Sigmoid colon (tissue), 6 donors: ENCODE measurements at regions not wholly inside any gene's neighbourhood (a gene's known extent, or its start where the extent isn't known, plus 50 kb on each side); places are given as distances from the start of the nearest gene placed in this dataset.

ENCODE experiments used
- DNase-seq: peaks from one replicate; pipeline ENCODE4 v3.0.0-alpha.2; 2019
- H3K27ac ChIP-seq, 4 donors: fragments of 200-600 bp; sonication (generic); one replicate each; pipeline ENCODE4 v1.5.1; 2016 to 2019; ENCODE audit warnings: mild to moderate bottlenecking in 1 of 4
- H3K27me3 ChIP-seq, 3 donors: fragments of 200-600 bp; sonication (generic); one replicate each; pipeline ENCODE4 v1.5.1; 2019; ENCODE audit warnings: mild to moderate bottlenecking in 1 of 3
- H3K36me3 ChIP-seq, 4 donors: fragments of 200-600 bp; sonication (generic); one replicate each; pipeline ENCODE4 v1.5.1; 2016 to 2019
- H3K4me1 ChIP-seq, 4 donors: fragments of 200-600 bp; sonication (generic); one replicate each; pipeline ENCODE4 v1.5.1; 2017 to 2019
- H3K4me3 ChIP-seq, 4 donors: fragments of 200-600 bp; sonication (generic); one replicate each; pipeline ENCODE4 v1.5.1; 2017 to 2019; ENCODE audit warnings: mild to moderate bottlenecking in 2 of 4, moderate library complexity in 1 of 4
- H3K9me3 ChIP-seq, 4 donors: fragments of 200-600 bp in 3 of 4; sonication (generic) in 3 of 4; one replicate each; pipeline versions ENCODE4 v1.5.1 to v1.6.1; 2013 to 2019
- CTCF ChIP-seq, 4 experiments: fragments of 450-650 bp in 3 of 4; fragments of 200-600 bp in 1 of 4; IDR thresholded peaks; one replicate each; pipeline ENCODE4 v1.5.1; 2016 to 2019; ENCODE audit warnings: antibody characterized with exemption in 4 of 4, mild to moderate bottlenecking in 3 of 4, moderate library complexity in 2 of 4
- EP300 ChIP-seq, 4 donors: sonication (generic); formaldehyde crosslinking; IDR thresholded peaks; one replicate each; pipeline ENCODE4 v1.6.1; 2017; ENCODE audit warnings: antibody characterized with exemption in 4 of 4
- POLR2A ChIP-seq, 2 donors: fragments of 450-650 bp; IDR thresholded peaks; one replicate each; pipeline ENCODE4 v1.6.1; 2016; ENCODE audit warnings: antibody characterized with exemption in 2 of 2, mild to moderate bottlenecking in 2 of 2, moderate library complexity in 2 of 2
- POLR2AphosphoS5 ChIP-seq, 4 donors: sonication (generic); formaldehyde crosslinking; IDR thresholded peaks; one replicate each; pipeline ENCODE4 v1.6.1; 2017; ENCODE audit warnings: antibody characterized with exemption in 4 of 4
- WGBS, 2 donors: extraction: QIAGEN DNeasy Blood & Tissue Kit; methylation state at CpG; one replicate each; pipeline ENCODE4 v1.1.7; 2013; 5-methylcytosine and 5-hydroxymethylcytosine counted together
- intact Hi-C: fragments of 100-400 bp; cut with DNase I; formaldehyde crosslinking; loops from one replicate; pipeline ENCODE4 v1.15.1; 2023
- donor health status: healthy with polysubstance abuse.
- donor health status: healthy.

DNA sequence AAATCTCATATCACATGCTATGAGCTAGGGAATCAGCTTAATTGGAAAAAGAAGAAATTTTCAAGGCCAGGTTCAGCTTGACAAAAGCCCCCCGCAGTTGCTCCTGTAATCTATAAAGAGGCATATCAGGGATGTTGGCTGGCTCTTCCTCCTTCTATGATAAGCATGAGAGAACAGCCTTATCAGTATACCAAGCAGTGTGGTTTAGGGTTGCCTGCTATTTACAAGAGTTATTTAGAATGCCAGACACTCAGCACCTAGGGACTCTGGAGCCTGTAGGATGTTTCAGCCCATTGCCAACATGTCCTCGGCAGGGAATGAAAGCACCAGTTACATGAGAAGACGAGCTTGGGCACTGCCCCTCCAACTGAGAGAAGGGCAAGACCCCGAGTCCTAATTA is 89.5 kb upstream of the TMPO start:
- peaks cover 0 to 8% (median under 1%) of the 10 kb centered on the region in 4 donors for H3K4me1 ChIP-seq
- no peaks in the 10 kb centered on the region for H3K27me3 ChIP-seq
- DNase-seq: no peak
- H3K9me3 ChIP-seq: no peaks in the 10 kb centered on the region
- WGBS, 2 donors: 74 to 83% methylated on average over 4 of the region's 4 CpGs
- no peak overlapping the region for H3K4me3 ChIP-seq
- no peaks in the 10 kb centered on the region for H3K36me3 ChIP-seq
- intact Hi-C loops: loop anchor here (2.0 kb wide), 1 partner anchor 89 kb away; the partner anchor contains the start of gene TMPO
- no peak for TF ChIP-seq EP300 (IDR thresholded peaks at IDR 0.05)
- no peak for TF ChIP-seq CTCF (IDR thresholded peaks at IDR 0.05)
- no peak for TF ChIP-seq POLR2A (IDR thresholded peaks at IDR 0.05)
- no peak for TF ChIP-seq POLR2AphosphoS5 (IDR thresholded peaks at IDR 0.05)
- no peak overlapping the region for H3K27ac ChIP-seq

DNA sequence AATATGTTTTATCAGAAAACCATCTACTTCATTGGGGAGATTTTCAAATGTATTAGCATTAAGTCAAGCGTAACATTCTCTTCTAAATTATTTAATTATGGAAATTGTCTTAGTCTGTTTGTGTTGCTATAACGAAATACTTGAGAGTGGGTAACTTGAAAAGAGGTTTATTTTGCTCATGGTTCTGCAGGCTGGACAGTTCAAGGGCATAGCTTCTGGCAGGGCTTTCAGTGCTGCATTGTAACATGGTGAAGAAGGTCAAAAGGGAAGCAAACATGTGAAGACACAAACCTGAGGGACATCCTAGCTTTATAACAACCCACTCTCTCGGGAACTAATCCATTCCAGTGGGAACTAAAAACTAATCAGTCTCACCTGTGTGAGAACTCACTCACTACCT is 84.3 kb upstream of the TMPO start:
- DNase-seq: no peak
- Histone ChIP-seq H3K4me3 (no peak overlapping the region), H3K27me3 (no peaks in the 10 kb centered on the region), H3K9me3 (no peaks in the 10 kb centered on the region), H3K27ac (no peak overlapping the region), H3K36me3 (no peaks in the 10 kb centered on the region), H3K4me1 (no peaks in the 10 kb centered on the region)
- TF ChIP-seq POLR2AphosphoS5 (IDR thresholded peaks at IDR 0.05) (no peak), EP300 (IDR thresholded peaks at IDR 0.05) (no peak), CTCF (IDR thresholded peaks at IDR 0.05) (no peak), POLR2A (IDR thresholded peaks at IDR 0.05) (no peak)
- 85 to 91% methylated on average over 3 of the region's 3 CpGs for WGBS, 2 donors
- intact Hi-C loops: no loop called here

- intact Hi-C loops: no loop called here
- H3K36me3 ChIP-seq: no peaks in the 10 kb centered on the region
- WGBS, 2 donors: 90 to 91% methylated on average over 4 of the region's 4 CpGs
- no peak overlapping the region for H3K4me3 ChIP-seq
- H3K9me3 ChIP-seq: no peaks in the 10 kb centered on the region
- H3K4me1 ChIP-seq: peaks cover 0 to 9% (median 3%) of the 10 kb centered on the region in 4 donors
- no peak for TF ChIP-seq POLR2AphosphoS5 (IDR thresholded peaks at IDR 0.05)
- TF ChIP-seq EP300 (IDR thresholded peaks at IDR 0.05): no peak
- TF ChIP-seq POLR2A (IDR thresholded peaks at IDR 0.05): no peak
- TF ChIP-seq CTCF (IDR thresholded peaks at IDR 0.05): no peak
- DNase-seq: no peak
- H3K27me3 ChIP-seq: no peaks in the 10 kb centered on the region
- no peak overlapping the region for H3K27ac ChIP-seq
Observed at GRCh38 chr12:98437166-98437565, 78.2 kb upstream of the TMPO start.

DNA sequence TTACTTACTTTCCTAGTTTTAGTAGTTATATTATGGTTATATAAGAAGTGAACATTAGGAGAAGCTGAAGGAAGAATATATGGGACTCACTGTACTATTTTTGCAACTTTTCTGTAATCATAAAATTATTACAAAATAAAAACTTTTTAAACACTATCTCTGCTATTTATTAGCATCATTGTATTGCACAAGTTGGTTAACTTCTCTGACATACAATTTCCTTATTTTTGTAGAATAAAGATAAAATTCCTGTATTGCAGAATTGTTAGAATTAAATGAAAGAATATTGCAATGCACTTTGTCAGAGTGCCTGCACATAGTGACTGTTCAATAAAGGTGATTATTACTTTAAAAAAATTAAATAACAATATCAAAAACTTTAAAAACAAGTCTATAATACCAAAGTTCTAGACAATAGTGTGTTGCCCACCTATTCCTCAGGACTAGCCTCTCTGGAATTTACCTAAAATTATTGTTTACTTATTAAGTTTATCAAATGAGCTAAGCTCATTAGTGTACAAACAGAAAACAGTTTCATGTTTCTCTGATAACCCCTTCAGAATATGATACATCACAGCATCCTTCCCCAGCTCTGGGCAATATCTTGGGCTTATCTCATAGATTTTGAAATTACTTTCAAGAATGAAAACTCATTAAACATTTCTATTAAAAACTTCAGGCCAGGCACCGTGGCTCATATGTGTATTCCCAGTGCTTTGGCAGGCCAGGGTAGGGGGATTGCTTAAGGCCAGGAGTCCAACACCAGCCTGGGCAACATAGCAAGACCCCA is 77.4 kb upstream of the TMPO start:
- DNase-seq: no peak
- Histone ChIP-seq H3K9me3 (no peaks in the 10 kb centered on the region), H3K36me3 (no peaks in the 10 kb centered on the region), H3K27me3 (no peaks in the 10 kb centered on the region), H3K4me3 (no peak overlapping the region), H3K4me1 (peaks cover 0 to 9% (median 3%) of the 10 kb centered on the region in 4 donors), H3K27ac (no peak overlapping the region)
- intact Hi-C loops: no loop called here
- WGBS, 2 donors: 63 to 81% methylated on average over 1 of the region's 1 CpG
- no peak for TF ChIP-seq POLR2A (IDR thresholded peaks at IDR 0.05)
- no peak for TF ChIP-seq CTCF (IDR thresholded peaks at IDR 0.05)
- TF ChIP-seq POLR2AphosphoS5 (IDR thresholded peaks at IDR 0.05): no peak
- TF ChIP-seq EP300 (IDR thresholded peaks at IDR 0.05): no peak
